A549 (cell line): ENCODE measurements at regions not wholly inside any gene's neighbourhood (a gene's known extent, or its start where the extent isn't known, plus 50 kb on each side); places are given as distances from the start of the nearest gene placed in this dataset.

Source experiments
- ATAC-seq, 2 experiments: fragments of 200-7000 bp in 1 of 2; fragments of >200 bp in 1 of 2; cut with Nextera tagmentation in 1 of 2; cut with Tn5 transposase in 1 of 2; 3 replicates each; pipeline versions ENCODE4 v1.8.0 to v1.9.1; 2018 to 2020; ENCODE audit warnings: mild to moderate bottlenecking in 1 of 2, moderate library complexity in 1 of 2
- CTCF ChIA-PET: fragments of 300-600 bp; sonication (Branson Sonifier 250); formaldehyde crosslinking; extraction: SDS; loops from one replicate; lab custom pipeline; 2021; ENCODE audit warnings: antibody characterized with exemption, inconsistent platforms; lab: Yijun Ruan, JAX
- POLR2A ChIA-PET: fragments of 350-600 bp; formaldehyde crosslinking; extraction: SDS; loops from one replicate; lab custom pipeline; 2021; ENCODE audit warnings: antibody characterized with exemption, inconsistent platforms; lab: Yijun Ruan, JAX
- DNase-seq, 2 experiments: peaks; one replicate each; pipeline versions ENCODE4 v3.0.0 to v3.0.0-alpha.2; 2011 to 2016; ENCODE audit warnings: low read depth in 1 of 2, low spot score in 1 of 2
- FAIRE-seq: peaks from 2 replicates; lab custom pipeline; 2011; peaks lifted over from hg19 to GRCh38; lab: Jason Lieb, UNC
- H3K27ac ChIP-seq, 2 experiments: fragments of >200 bp; sonication (Bioruptor Twin); formaldehyde crosslinking; 3 replicates each; pipeline ENCODE4 v1.5.1; 2016 to 2017
- H3K4me1 ChIP-seq: fragments of >200 bp; sonication (Bioruptor Twin); formaldehyde crosslinking; 3 replicates; pipeline ENCODE4 v1.6.1; 2016
- H3K4me2 ChIP-seq: fragments of >200 bp; sonication (Bioruptor Twin); formaldehyde crosslinking; 3 replicates; pipeline ENCODE4 v1.6.1; 2016
- H3K4me3 ChIP-seq: fragments of >200 bp; sonication (Bioruptor Twin); formaldehyde crosslinking; 3 replicates; pipeline ENCODE4 v1.5.1; 2016
- H3K9me3 ChIP-seq: fragments of >200 bp; sonication (Bioruptor Twin); formaldehyde crosslinking; 3 replicates; pipeline ENCODE4 v1.6.1; 2016
- ATOH8 ChIP-seq: fragments of 250-450 bp; sonication (Bioruptor Pico); IDR thresholded peaks from 2 replicates; pipeline ENCODE4 v1.5.0; 2020; ENCODE audit warnings: low read depth, mild to moderate bottlenecking, moderate library complexity
- BCL3 ChIP-seq: fragments of >200 bp; sonication (Bioruptor Twin); formaldehyde crosslinking; IDR thresholded peaks from 3 replicates; pipeline ENCODE4 v1.6.1; 2016
- BHLHE40 ChIP-seq: IDR thresholded peaks from 2 replicates; pipeline ENCODE4 v1.6.1; 2012; ENCODE audit warnings: low read depth, low read length, inconsistent platforms
- CBX2 ChIP-seq: fragments of 200-600 bp; sonication (generic); IDR thresholded peaks from 2 replicates; pipeline ENCODE4 v1.6.1; 2016; ENCODE audit warnings: low read depth, mild to moderate bottlenecking, borderline replicate concordance
- CEBPB ChIP-seq, 2 experiments: fragments of >200 bp in 1 of 2; sonication (Bioruptor Twin) in 1 of 2; formaldehyde crosslinking in 1 of 2; IDR thresholded peaks; 2 replicates each; pipeline ENCODE4 v1.6.1; 2012 to 2016
- CHD2 ChIP-seq: fragments of 150-350 bp; IDR thresholded peaks from 2 replicates; pipeline ENCODE4 v1.6.1; 2014; ENCODE audit warnings: low read length; ENCODE audit not compliant: partially characterized antibody
- E2F6 ChIP-seq: IDR thresholded peaks from 2 replicates; pipeline ENCODE4 v1.6.1; 2012; ENCODE audit warnings: low read depth, borderline replicate concordance
- EHF ChIP-seq: fragments of 250-450 bp; sonication (Bioruptor Pico); IDR thresholded peaks from 2 replicates; pipeline ENCODE4 v1.5.0; 2020; ENCODE audit warnings: mild to moderate bottlenecking
- EP300 ChIP-seq, 2 experiments: fragments of >200 bp; sonication (Bioruptor Twin); formaldehyde crosslinking; IDR thresholded peaks; 2 replicates in 1 of 2; 3 replicates in 1 of 2; pipeline ENCODE4 v1.6.1; 2016 to 2017
- ESRRA ChIP-seq: fragments of 150-350 bp; IDR thresholded peaks from 2 replicates; pipeline ENCODE4 v1.6.1; 2014; ENCODE audit warnings: mild to moderate bottlenecking, low read length, borderline replicate concordance
- FOSB ChIP-seq: fragments of 250-450 bp; sonication (Bioruptor Pico); IDR thresholded peaks from 2 replicates; pipeline ENCODE4 v1.5.0; 2020; ENCODE audit warnings: mild to moderate bottlenecking, moderate library complexity
- FOSL2 ChIP-seq, 2 experiments: fragments of 450-650 bp in 1 of 2; fragments of >200 bp in 1 of 2; sonication (Bioruptor Twin) in 1 of 2; formaldehyde crosslinking; IDR thresholded peaks; 2 replicates each; pipeline versions ENCODE4 v1.5.0 to v1.6.1; 2016 to 2020; ENCODE audit warnings: mild to moderate bottlenecking in 1 of 2, moderate library complexity in 1 of 2
- FOXS1 ChIP-seq: fragments of 250-450 bp; sonication (Bioruptor Pico); IDR thresholded peaks from 2 replicates; pipeline ENCODE4 v1.5.0; 2020; ENCODE audit warnings: mild to moderate bottlenecking, moderate library complexity
- HES2 ChIP-seq: fragments of >200 bp; sonication (Bioruptor Twin); formaldehyde crosslinking; IDR thresholded peaks from 2 replicates; pipeline ENCODE4 v1.6.1; 2016
- HOXA7 ChIP-seq: fragments of 250-450 bp; sonication (Bioruptor Pico); IDR thresholded peaks from 2 replicates; pipeline ENCODE4 v1.5.0; 2020; ENCODE audit warnings: mild to moderate bottlenecking, moderate library complexity
- HOXB13 ChIP-seq: fragments of 250-450 bp; sonication (Bioruptor Pico); IDR thresholded peaks from 2 replicates; pipeline ENCODE4 v1.5.0; 2020; ENCODE audit warnings: low read depth, mild to moderate bottlenecking, moderate library complexity
- HOXB5 ChIP-seq: fragments of 250-450 bp; sonication (Bioruptor Pico); IDR thresholded peaks from 2 replicates; pipeline ENCODE4 v1.5.0; 2020; ENCODE audit warnings: mild to moderate bottlenecking, moderate library complexity
- JUN ChIP-seq, 2 experiments: fragments of >200 bp; sonication (Bioruptor Twin); formaldehyde crosslinking; IDR thresholded peaks; 2 replicates in 1 of 2; 3 replicates in 1 of 2; pipeline ENCODE4 v1.6.1; 2016 to 2017
- JUNB ChIP-seq: fragments of >200 bp; sonication (Bioruptor Twin); formaldehyde crosslinking; IDR thresholded peaks from 2 replicates; pipeline ENCODE4 v1.6.1; 2016
- KDM1A ChIP-seq: fragments of 200-600 bp; sonication (generic); IDR thresholded peaks from 2 replicates; pipeline ENCODE4 v1.6.1; 2016; ENCODE audit warnings: low read depth, mild to moderate bottlenecking
- MAX ChIP-seq: IDR thresholded peaks from 2 replicates; pipeline ENCODE4 v1.6.1; 2012
- MAZ ChIP-seq: fragments of 150-350 bp; IDR thresholded peaks from 2 replicates; pipeline ENCODE4 v1.6.1; 2014; ENCODE audit warnings: antibody characterized with exemption, low read depth, low read length, borderline replicate concordance
- MYC ChIP-seq: IDR thresholded peaks from 2 replicates; pipeline ENCODE4 v1.6.1; 2012; ENCODE audit warnings: mild to moderate bottlenecking, inconsistent platforms, low read length, improper control_type of control experiment, borderline replicate concordance
- NFE2L2 ChIP-seq: fragments of 150-350 bp; conservative IDR thresholded peaks from 2 replicates; pipeline ENCODE4 v1.6.1; 2014; ENCODE audit warnings: low read length
- NPAS2 ChIP-seq: fragments of 250-450 bp; sonication (Bioruptor Pico); IDR thresholded peaks from 2 replicates; pipeline ENCODE4 v1.8.0; 2022; ENCODE audit warnings: mild to moderate bottlenecking, moderate library complexity, borderline replicate concordance
- NR3C1 ChIP-seq: fragments of >200 bp; sonication (Bioruptor Twin); formaldehyde crosslinking; IDR thresholded peaks from 3 replicates; pipeline ENCODE4 v1.6.1; 2017
- POLR2AphosphoS2 ChIP-seq: conservative IDR thresholded peaks from 2 replicates; pipeline ENCODE4 v1.6.1; 2012; ENCODE audit warnings: low read length, improper control_type of control experiment, inconsistent platforms
- RAD21 ChIP-seq, 2 experiments: fragments of >200 bp in 1 of 2; sonication (Bioruptor Twin) in 1 of 2; formaldehyde crosslinking in 1 of 2; IDR thresholded peaks in 1 of 2; conservative IDR thresholded peaks in 1 of 2; 2 replicates in 1 of 2; 3 replicates in 1 of 2; pipeline ENCODE4 v1.6.1; 2012 to 2018; ENCODE audit warnings: inconsistent platforms in 1 of 2
- RARB ChIP-seq: fragments of 250-450 bp; sonication (Bioruptor Pico); IDR thresholded peaks from 2 replicates; pipeline ENCODE4 v1.8.0; 2021; ENCODE audit warnings: mild to moderate bottlenecking, moderate library complexity
- RCOR1 ChIP-seq: fragments of 150-350 bp; IDR thresholded peaks from 2 replicates; pipeline ENCODE4 v1.6.1; 2014; ENCODE audit warnings: antibody characterized with exemption, low read length, low read depth
- RFX5 ChIP-seq: fragments of 450-650 bp; IDR thresholded peaks from 2 replicates; pipeline ENCODE4 v1.7.1; 2014; ENCODE audit warnings: antibody characterized with exemption, mild to moderate bottlenecking, moderate library complexity
- RNF2 ChIP-seq: fragments of 200-600 bp; sonication (generic); IDR thresholded peaks from 2 replicates; pipeline ENCODE4 v1.6.1; 2016; ENCODE audit warnings: low read depth, mild to moderate bottlenecking, antibody characterized with exemption, moderate library complexity, borderline replicate concordance
- SMC3 ChIP-seq: fragments of >200 bp; sonication (Bioruptor Twin); formaldehyde crosslinking; IDR thresholded peaks from 3 replicates; pipeline ENCODE4 v1.6.1; 2018; ENCODE audit warnings: inconsistent platforms
- SREBF2 ChIP-seq: fragments of 450-650 bp; IDR thresholded peaks from 2 replicates; pipeline ENCODE4 v1.6.1; 2014; ENCODE audit warnings: mild to moderate bottlenecking, moderate library complexity
- TFCP2L1 ChIP-seq: fragments of 250-450 bp; sonication (Bioruptor Pico); IDR thresholded peaks from 2 replicates; pipeline ENCODE4 v1.5.0; 2021; ENCODE audit warnings: mild to moderate bottlenecking
- TP53 ChIP-seq: fragments of 250-450 bp; sonication (Bioruptor Pico); IDR thresholded peaks from 2 replicates; pipeline ENCODE4 v1.5.0; 2021; ENCODE audit warnings: mild to moderate bottlenecking, moderate library complexity
- ZC3H11A ChIP-seq: fragments of 450-650 bp; IDR thresholded peaks from 2 replicates; pipeline ENCODE4 v1.6.1; 2014; ENCODE audit warnings: antibody characterized with exemption, mild to moderate bottlenecking
- ZFP36 ChIP-seq: fragments of 450-650 bp; IDR thresholded peaks from 2 replicates; pipeline ENCODE4 v1.6.1; 2014; ENCODE audit warnings: borderline replicate concordance; ENCODE audit not compliant: partially characterized antibody
- ZNF302 ChIP-seq: fragments of 250-450 bp; sonication (Bioruptor Pico); IDR thresholded peaks from 2 replicates; pipeline ENCODE4 v1.9.0; 2021; ENCODE audit warnings: inconsistent platforms, mild to moderate bottlenecking, moderate library complexity
- ZSCAN20 ChIP-seq: fragments of 250-450 bp; sonication (Bioruptor Pico); IDR thresholded peaks from 2 replicates; pipeline ENCODE4 v1.8.0; 2022; ENCODE audit warnings: mild to moderate bottlenecking, moderate library complexity
- WGBS: methylation state at CpG from one replicate; pipeline ENCODE4 v1.1.6; 2017; ENCODE audit errors: missing lambda C conversion rate; 5-methylcytosine and 5-hydroxymethylcytosine counted together
- TF ChIP-seq, protein P1 (sequence below): fragments of 150-350 bp; IDR thresholded peaks from 2 replicates; pipeline ENCODE4 v1.6.1; 2014; ENCODE audit warnings: low read depth, mild to moderate bottlenecking, low read length

DNA sequence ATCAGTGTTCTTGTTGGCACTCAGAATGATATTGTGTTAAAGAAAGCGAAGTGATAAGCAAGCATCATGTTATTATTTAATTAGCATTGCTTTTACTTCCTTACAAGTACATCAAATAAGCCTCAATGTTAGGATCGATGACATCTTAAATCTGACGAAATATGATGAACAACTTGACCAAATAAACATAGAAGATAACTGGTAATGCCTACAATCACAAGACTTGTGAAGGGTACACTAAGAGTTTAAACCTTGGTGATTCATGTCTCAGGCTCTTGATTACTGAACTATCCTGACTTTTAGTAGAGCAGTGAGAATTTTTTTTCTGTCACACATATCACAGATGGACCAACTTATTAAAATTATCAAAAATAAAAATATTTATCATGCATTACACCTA lies 500.8 kb upstream of the ZEB2 start:
- Histone ChIP-seq H3K4me2 (peak overlapping the region; percentile 90), H3K9me3 (no peaks in the 10 kb centered on the region), H3K27ac (peak overlapping the region; percentile 75 to 81; a peak in 5 of 6 replicates), H3K4me1 (peaks cover 75% of the 10 kb centered on the region), H3K4me3 (no peak overlapping the region)
- ChIA-PET POLR2A (no interaction called here), CTCF (no interaction called here)
- DNase-seq (peak in 1 of 2 experiments; percentile 75), ATAC-seq (peak; percentile 16 to 22; a peak in 2 of 6 replicates), FAIRE-seq (no peak)
- WGBS = 10% methylated on average over 3 of the region's 3 CpGs
- TF ChIP-seq ATOH8 (CRISPR knock-in tag) (no peak), NR3C1 (no peak), TFCP2L1 (CRISPR knock-in tag) (no peak), JUNB (peak; percentile 90), SREBF2 (no peak), RAD21 (conservative IDR thresholded peaks at IDR 0.05 in 1 of 2, IDR thresholded peaks at IDR 0.05 in 1 of 2) (peak in 1 of 2 experiments; percentile 50; a peak in 1 of 5 replicates), TP53 (CRISPR knock-in tag) (no peak), HOXB13 (no peak), FOSL2 (IDR thresholded peaks at IDR 0.05) (peak; percentile 76), FOSL2 (CRISPR knock-in tag; IDR thresholded peaks at IDR 0.05) (peak; percentile 85), ESRRA (no peak), SMC3 (peak; percentile 35; the same call in 1 of the 3 replicates), HES2 (no peak), NFE2L2 (no peak), MAX (peak; percentile 42; the same call in 1 of the 2 replicates), KDM1A (no peak), HOXA7 (no peak), FOSB (CRISPR knock-in tag) (no peak), HOXB5 (CRISPR knock-in tag) (no peak), BCL3 (peak; percentile 62; the same call in 1 of the 3 replicates), RNF2 (no peak), EHF (CRISPR knock-in tag) (no peak), JUN (IDR thresholded peaks at IDR 0.05) (peak; percentile 31 to 84; a peak in 2 of 5 replicates), RFX5 (no peak), NPAS2 (no peak), ZSCAN20 (CRISPR knock-in tag) (no peak), MYC (no peak), ZFP36 (no peak), EP300 (IDR thresholded peaks at IDR 0.05) (peak; percentile 69 to 85; a peak in 3 of 5 replicates), MAZ (no peak), ZNF302 (no peak), CEBPB (IDR thresholded peaks at IDR 0.05) (peak; percentile 37 to 78; a peak in 3 of 4 replicates), ZC3H11A (no peak), FOXS1 (CRISPR knock-in tag) (peak; percentile 60; the same call in 1 of the 2 replicates), E2F6 (no peak), CHD2 (no peak), CBX2 (no peak), RARB (CRISPR knock-in tag) (no peak), POLR2AphosphoS2 (no peak), RCOR1 (no peak), BHLHE40 (no peak)
- TF ChIP-seq, protein P1, sequence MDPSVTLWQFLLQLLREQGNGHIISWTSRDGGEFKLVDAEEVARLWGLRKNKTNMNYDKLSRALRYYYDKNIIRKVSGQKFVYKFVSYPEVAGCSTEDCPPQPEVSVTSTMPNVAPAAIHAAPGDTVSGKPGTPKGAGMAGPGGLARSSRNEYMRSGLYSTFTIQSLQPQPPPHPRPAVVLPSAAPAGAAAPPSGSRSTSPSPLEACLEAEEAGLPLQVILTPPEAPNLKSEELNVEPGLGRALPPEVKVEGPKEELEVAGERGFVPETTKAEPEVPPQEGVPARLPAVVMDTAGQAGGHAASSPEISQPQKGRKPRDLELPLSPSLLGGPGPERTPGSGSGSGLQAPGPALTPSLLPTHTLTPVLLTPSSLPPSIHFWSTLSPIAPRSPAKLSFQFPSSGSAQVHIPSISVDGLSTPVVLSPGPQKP = no peak
